NCI-H2227 (cell line): ENCODE measurements at regions not wholly inside any gene's neighbourhood (a gene's known extent, or its start where the extent isn't known, plus 50 kb on each side); places are given as distances from the start of the nearest gene placed in this dataset.

ENCODE experiments used
- DNase-seq: peaks from one replicate; lab custom pipeline; 2025; ENCODE audit not compliant: unreplicated experiment; lab: John Stamatoyannopoulos, UW

- no peak for DNase-seq
Observed at GRCh38 chr11:92744929-92745585, 224.4 kb upstream of the MTNR1B start.

- DNase-seq: no peak
Observed at GRCh38 chr11:92750794-92751193, 218.7 kb upstream of the MTNR1B start.

DNA sequence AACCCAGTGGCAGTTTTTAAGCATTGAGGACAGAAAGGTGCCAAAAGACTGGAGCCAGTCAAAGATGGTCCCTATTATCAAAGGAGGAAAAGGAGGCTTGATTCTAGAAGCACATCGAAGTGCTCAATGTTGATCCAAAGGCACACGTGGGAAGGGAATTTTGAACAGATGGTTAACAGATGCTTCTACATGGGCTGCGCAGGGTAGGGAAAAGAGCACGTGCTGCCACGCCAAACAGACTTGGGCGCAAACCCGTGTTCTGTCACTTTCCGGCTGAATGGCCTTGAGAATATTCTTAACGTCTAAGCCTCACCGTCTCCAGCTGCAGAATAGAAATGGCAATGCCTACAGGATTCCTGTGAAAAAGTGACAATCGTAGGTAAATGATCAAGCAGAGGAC lies 217.9 kb upstream of the MTNR1B start:
- DNase-seq: no peak

DNA sequence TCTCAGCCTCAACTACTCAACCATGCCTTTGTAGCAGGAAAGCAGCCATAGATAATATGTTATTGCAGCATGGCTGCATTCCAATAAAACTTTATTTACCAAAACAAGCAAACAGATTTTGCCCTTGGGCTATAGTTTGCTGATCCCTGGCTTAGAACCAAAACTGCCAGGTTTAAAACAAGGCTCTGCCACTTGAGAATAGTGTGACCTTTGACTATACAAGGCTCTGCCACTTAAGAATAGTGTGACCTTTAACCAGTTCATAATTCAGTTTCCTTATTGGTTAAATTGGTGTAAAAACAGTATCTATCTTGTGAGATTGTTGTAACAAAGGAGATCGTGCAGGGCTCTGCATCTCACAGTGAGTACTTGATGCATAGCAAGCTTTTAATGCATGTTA lies 217.3 kb upstream of the MTNR1B start:
- DNase-seq: no peak

DNA sequence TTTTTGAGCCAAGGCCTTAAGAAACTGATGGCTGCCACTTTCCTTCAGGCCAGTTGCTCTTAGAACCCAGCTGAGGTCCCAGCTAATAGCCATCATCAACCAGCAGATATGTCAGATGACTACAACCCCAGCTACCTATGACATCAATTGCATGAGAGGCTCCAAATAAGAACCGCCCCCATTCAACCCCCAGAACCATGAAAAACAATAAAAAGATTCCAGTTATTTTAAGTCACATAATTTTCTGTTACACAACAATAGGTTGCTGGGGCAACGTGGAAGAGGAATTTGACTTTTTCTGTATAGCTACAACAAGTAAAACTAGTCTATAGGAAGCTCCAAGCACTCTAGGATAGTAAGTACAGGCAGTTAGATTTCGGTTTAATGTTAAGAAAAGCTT lies 216.3 kb upstream of the MTNR1B start:
- no peak for DNase-seq

GRCh38 chr11:92758241-92758780 lies 211.1 kb upstream of the MTNR1B start:
- no peak for DNase-seq

GRCh38 chr11:92759571-92760214 lies 209.8 kb upstream of the MTNR1B start:
- DNase-seq: no peak

DNA sequence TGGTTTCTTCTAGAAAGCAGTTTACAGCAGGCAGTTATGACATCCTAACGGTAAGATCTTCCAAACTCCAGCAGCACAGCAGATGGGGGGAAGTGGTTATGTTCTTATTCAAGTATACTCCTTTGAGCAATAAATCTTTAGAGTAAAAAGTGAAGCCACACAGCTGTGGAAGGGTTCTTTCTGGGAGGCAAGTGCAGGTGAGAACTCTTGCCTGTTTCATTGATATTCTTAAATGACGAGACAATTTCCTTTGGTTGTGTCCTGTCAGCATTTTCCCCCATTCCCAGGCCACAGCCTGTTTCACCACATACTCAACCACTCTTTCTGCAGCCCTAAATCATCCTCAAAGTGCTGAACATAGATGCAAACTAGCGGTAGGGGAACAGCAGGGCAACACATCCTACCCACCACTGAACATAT lies 207.3 kb upstream of the MTNR1B start:
- DNase-seq: no peak

DNA sequence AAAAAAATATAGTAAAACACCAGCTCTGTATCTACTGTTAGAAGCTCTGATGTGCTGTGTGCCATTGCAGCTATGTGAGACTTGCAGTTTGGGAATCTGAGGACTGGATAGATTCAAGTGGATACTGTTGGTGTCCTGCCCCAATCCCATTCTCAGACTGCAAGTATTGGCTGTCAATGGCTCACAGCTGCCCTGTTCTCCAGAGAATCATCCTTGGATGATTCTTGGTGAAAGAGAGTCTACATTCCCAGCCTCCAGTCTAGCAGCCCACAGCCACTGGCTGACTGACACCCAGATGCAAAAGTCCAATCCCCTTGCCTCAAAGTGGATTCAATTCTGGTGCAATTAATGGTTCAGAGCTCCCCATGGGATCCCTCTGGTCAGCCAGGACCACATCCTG lies 206.1 kb upstream of the MTNR1B start:
- no peak for DNase-seq

DNA sequence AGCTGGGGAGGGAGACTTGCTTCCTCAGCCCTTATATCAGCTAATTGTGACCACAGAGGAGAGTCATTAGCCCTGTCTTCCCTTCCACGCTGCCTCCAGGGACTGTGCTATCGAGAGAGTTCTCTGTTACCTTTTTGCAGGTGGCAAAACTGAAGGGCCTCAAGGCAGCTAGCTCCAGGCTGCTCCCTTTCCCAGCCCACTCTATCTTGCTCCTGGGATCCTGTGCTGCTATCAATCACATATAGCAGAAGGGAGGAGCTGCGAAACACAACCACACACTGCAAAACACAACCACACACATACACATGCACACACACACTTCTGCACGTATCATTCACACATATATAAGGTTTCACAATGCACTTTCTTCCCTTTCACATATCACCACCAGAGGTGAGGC lies 205.3 kb upstream of the MTNR1B start:
- DNase-seq: no peak

DNA sequence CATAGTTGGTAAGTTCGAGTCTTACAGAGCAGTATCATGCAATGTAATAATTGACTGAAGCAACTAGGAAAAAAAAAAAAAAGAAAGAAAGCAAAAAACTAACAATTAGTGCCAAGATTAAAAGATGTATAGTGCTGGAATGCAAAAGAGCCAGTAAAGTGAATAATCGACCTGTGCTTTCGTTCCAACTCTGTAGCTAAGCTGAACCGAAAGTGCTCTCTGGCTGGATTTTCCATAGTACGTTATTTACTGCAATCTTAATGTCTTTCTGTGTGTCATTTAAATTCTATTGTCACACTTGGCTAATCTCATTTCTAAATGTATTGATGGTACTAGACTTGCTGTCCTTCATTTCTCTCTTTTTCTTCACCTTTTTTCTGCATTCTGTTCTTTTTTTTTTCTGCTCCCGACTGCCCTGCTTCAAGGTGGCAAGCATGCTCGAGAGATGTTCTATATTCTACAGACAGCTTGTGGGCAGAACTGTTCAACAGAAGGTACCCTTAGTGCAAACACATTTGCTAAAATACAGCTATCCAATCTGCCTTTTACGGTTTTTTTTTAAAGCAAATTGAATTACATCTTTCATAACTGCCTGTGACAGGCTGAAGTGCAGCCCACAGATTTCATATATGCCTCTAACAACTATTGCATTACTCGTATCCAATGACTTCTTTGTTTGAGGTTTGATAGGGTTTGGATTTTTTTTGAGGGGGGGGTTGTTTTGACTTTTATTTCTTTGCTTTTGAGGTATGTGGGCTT lies 204.2 kb upstream of the MTNR1B start:
- no peak for DNase-seq

DNA sequence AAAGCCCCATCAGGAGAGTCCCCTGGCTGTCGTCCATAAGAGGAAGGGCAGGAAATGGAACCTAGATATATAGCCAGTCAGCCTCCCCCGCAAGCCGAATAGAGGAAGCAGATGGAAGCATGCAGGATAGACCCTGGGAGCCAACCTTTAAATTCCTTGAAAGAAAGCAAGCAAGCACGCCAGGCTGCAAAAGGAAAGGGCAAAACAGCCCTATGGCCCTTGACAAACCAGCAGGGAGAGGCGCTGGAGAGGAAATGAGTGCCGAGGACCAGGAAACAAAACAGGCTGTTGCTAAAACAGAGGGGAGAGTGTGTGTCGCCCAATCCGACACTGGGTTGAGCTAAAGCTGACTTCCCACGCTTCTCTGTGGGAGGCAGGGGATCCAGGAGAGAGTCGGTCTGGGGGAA lies 203.5 kb upstream of the MTNR1B start:
- DNase-seq: peak; percentile 2

DNA sequence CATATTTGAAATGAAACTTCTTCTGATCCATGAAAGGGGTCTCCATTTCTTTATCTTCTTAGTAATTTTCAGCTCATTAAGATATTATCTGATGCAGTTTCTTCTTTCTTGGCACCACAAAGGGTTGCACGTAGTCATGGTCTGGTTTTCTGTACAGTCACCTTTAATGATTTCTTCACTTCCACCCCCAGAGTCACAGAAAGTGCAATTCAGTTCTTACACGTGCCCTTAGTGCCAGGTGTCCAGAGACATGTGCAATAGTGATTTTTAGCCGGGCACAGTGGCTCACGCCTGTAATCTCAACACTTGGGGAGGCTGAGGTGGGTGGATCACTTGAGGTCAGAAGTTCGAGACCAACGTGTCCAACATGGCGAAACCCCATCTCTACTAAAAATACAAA lies 202.8 kb upstream of the MTNR1B start:
- DNase-seq: no peak

- no peak for DNase-seq
Observed at GRCh38 chr11:92767416-92767815, 202.0 kb upstream of the MTNR1B start.

DNA sequence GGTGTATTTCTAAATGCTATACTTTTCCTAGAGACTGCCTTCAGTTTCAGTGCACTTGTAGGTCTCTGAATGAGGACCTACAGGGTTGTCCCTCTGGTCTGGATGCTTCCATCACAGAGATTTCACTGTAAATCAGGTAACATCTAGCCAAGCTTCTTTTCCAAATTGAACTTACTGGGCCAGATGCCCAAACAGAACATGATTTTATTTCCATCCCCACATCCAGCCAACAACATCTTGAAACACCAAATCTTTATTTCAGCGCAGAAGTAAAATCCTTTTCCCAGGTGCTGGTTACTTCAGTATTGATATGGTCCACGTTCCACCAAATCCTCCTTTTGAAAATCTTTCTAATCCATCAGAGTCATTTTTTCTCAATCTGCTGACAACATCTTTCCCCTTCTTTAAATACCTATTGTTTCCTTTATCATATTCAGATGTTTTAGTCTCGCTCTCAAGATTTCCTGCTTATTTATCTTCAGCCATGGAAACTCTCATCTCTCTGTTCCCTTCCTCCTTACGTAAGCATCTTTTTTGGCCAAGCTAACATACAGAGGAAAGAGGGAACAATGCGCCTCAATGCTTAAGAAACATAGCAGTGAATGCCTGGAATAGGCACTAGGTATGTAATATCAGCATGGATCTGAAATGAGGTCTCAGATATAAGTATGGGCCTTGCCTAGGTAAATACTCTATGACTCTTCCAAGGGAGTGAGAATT lies 201.2 kb upstream of the MTNR1B start:
- no peak for DNase-seq

- DNase-seq: no peak
Observed at GRCh38 chr11:92769112-92769511, 200.3 kb upstream of the MTNR1B start.

DNA sequence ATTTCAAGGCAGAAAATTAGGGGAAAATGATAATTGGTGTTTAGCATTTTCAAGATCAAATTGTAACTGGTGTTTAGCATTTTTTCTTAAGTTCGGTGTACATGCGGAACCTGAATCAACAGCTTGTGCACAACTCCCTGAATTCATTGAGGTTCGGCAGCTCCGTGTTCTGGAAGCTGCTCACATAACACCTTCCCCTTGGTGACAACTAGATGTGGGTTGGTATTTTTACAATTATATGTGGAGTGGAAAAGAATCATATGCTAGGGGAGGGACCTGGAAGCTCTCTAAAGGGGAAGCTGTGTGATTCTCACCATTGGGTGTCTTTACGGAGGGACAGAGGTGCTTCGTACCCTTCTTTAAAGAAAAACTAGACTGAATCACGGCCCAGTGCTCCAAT lies 199.0 kb upstream of the MTNR1B start:
- no peak for DNase-seq

- no peak for DNase-seq
Observed at GRCh38 chr11:92770981-92771380, 198.5 kb upstream of the MTNR1B start.

GRCh38 chr11:92771701-92772100 lies 197.8 kb upstream of the MTNR1B start:
- no peak for DNase-seq

DNA sequence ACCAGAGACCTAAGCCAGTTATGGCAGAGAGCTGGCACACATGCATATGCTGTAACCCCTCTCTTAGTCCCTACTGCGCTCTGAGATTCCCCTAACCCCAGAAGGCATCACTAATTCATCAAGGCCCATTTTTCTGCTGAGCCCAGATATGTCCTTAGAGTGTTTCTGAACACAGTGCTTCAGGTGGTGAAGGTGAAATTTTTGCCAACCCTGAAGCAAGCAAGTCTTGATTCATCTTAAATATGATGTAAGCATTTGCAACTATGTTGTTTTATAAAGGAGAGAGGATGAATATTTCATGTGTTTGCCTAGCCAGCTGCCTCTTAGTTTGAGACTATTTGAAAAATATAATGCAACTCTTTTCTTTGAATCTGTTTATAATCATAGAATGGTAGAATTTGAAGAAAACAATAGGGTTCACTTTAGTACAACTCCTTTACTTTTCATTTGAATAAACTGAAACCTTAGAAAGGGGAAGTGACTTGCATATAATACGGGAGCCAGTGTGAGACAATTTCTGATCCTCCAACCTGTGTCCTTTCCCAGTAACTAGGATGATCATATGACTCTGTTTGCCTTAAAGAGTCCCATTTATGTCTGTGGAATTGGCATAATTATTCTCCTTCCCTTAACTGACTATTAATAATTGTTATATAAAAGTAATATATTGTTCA lies 194.3 kb upstream of the MTNR1B start:
- no peak for DNase-seq

DNA sequence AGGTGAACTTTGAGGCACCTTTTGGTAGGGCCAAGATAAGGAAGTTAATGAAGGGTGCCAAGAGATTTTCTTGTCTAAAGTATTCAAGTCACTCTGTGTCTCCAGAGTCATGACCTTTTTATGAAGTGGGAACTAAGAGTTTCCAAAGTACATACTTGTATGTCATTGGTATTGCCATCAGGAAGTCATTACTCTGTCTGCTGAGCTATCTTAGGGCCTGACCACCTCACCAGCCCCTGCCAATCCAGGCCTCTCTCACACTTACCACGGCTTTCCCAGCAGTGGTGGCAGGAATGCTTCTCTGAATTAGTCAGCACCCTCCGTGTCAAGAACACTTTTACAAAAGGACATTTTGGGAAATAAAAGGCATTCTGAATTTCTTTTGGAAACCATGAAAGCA lies 192.8 kb upstream of the MTNR1B start:
- no peak for DNase-seq
